ENCODE measurements at regions not wholly inside any gene's neighbourhood (a gene's known extent, or its start where the extent isn't known, plus 50 kb on each side); places are given as distances from the start of the nearest gene placed in this dataset.
A peak's percentile ranks its signal among the peaks of the same experiment; 100 is the strongest.

- TF ChIP-seq, protein P1, sequence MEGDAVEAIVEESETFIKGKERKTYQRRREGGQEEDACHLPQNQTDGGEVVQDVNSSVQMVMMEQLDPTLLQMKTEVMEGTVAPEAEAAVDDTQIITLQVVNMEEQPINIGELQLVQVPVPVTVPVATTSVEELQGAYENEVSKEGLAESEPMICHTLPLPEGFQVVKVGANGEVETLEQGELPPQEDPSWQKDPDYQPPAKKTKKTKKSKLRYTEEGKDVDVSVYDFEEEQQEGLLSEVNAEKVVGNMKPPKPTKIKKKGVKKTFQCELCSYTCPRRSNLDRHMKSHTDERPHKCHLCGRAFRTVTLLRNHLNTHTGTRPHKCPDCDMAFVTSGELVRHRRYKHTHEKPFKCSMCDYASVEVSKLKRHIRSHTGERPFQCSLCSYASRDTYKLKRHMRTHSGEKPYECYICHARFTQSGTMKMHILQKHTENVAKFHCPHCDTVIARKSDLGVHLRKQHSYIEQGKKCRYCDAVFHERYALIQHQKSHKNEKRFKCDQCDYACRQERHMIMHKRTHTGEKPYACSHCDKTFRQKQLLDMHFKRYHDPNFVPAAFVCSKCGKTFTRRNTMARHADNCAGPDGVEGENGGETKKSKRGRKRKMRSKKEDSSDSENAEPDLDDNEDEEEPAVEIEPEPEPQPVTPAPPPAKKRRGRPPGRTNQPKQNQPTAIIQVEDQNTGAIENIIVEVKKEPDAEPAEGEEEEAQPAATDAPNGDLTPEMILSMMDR (IDR thresholded peaks at IDR 0.05; ENCODE audit: low read length, missing control alignments), result no peak
- no peak overlapping the region for H3K4me3 ChIP-seq (replicated peaks; ENCODE audit: low read depth, low read length)
- DNase-seq (ENCODE audit: low read depth), result peak; percentile 17
Observed at GRCh38 chr12:58138424-58138823, 197.1 kb downstream of the ATP23 start.

GRCh38 chr12:58139894-58140293 is 198.5 kb downstream of the ATP23 start:
- DNase-seq (ENCODE audit: low read depth), result no peak
- TF ChIP-seq, protein P1 (IDR thresholded peaks at IDR 0.05; ENCODE audit: low read length, missing control alignments), result no peak
- H3K4me3 ChIP-seq (replicated peaks; ENCODE audit: low read depth, low read length), result no peak overlapping the region

GRCh38 chr12:58140395-58140794 is 199.0 kb downstream of the ATP23 start:
- TF ChIP-seq, protein P1 (IDR thresholded peaks at IDR 0.05; ENCODE audit: low read length, missing control alignments), result no peak
- DNase-seq (ENCODE audit: low read depth), result no peak
- no peak overlapping the region for H3K4me3 ChIP-seq (replicated peaks; ENCODE audit: low read depth, low read length)

- no peak overlapping the region for H3K4me3 ChIP-seq (replicated peaks; ENCODE audit: low read depth, low read length)
- DNase-seq (ENCODE audit: low read depth), result no peak
- TF ChIP-seq, protein P1 (IDR thresholded peaks at IDR 0.05; ENCODE audit: low read length, missing control alignments), result no peak
Observed at GRCh38 chr12:58142991-58143390, 201.6 kb downstream of the ATP23 start.

DNA sequence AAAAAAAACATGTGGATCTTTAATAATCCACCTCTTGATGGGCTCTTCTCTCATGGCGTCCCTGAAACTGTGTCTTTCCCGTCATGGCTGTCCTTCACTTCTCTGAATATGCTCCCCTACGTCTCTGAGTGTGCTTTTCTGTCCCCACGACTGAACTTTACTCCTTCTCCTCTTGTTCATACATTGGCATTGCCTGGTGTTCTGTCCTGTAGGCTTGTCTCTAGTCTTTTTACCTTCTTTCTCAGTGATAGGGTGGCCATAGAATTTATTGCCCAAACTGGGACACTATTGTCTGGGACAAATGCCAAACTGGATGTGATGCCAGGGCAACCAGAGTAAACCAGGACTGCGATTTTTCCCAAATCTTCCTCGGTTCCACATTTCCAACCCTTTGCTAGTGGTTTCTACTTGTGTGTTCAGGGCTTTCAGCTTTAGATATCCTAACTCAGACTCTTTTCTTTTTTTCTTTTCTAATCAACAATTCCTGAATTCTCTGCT is 202.2 kb downstream of the ATP23 start:
- no peak overlapping the region for H3K4me3 ChIP-seq (replicated peaks; ENCODE audit: low read depth, low read length)
- DNase-seq (ENCODE audit: low read depth), result no peak
- TF ChIP-seq, protein P1 (IDR thresholded peaks at IDR 0.05; ENCODE audit: low read length, missing control alignments), result no peak

DNA sequence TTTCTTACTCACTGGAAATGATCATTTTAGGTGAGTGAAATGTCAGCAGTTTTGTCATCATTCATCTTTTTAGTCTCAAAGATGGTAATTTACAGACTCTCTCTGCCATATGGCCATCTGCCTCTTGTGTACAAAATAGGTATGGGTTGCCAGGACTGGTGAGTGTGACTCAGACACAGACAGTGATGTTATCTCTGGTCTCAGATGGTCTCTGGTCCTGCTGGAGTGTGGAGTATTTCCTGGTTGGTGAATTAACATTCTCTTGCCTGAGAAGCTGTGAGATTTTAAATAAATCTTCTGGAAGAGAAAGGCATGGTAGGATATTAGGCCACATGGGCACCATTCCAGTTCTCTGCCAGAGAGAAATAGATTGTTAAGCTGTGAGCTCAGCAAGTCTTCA is 207.0 kb downstream of the ATP23 start:
- H3K4me3 ChIP-seq (replicated peaks; ENCODE audit: low read depth, low read length), result no peak overlapping the region
- DNase-seq (ENCODE audit: low read depth), result peak; percentile 53
- TF ChIP-seq, protein P1 (IDR thresholded peaks at IDR 0.05; ENCODE audit: low read length, missing control alignments), result no peak

- H3K4me3 ChIP-seq (replicated peaks; ENCODE audit: low read depth, low read length), result no peak overlapping the region
- TF ChIP-seq, protein P1 (IDR thresholded peaks at IDR 0.05; ENCODE audit: low read length, missing control alignments), result no peak
- no peak for DNase-seq (ENCODE audit: low read depth)
Observed at GRCh38 chr12:58148976-58149375, 207.6 kb downstream of the ATP23 start.

Data from fibroblast of pulmonary artery (primary cell).